Liver (tissue), 8 donors: ENCODE measurements at regions not wholly inside any gene's neighbourhood (a gene's known extent, or its start where the extent isn't known, plus 50 kb on each side); places are given as distances from the start of the nearest gene placed in this dataset.

Experiments
- DNase-seq: peaks from one replicate; pipeline ENCODE4 v3.0.0-alpha.2; 2017; ENCODE audit warnings: low spot score
- H3K27ac ChIP-seq, 2 donors: one replicate each; pipeline ENCODE4 v1.7.0; 2013; ENCODE audit warnings: inconsistent platforms in 2 of 2, low read length in 2 of 2, control low read depth in 1 of 2, low read depth in 1 of 2, mild to moderate bottlenecking in 1 of 2
- H3K27me3 ChIP-seq, 4 donors: one replicate each; pipeline versions ENCODE4 v1.6.1 to v1.7.0; 2013; ENCODE audit warnings: low read length in 3 of 4, inconsistent platforms in 1 of 4, mild to moderate bottlenecking in 1 of 4, moderate library complexity in 1 of 4; ENCODE audit not compliant: control insufficient read depth in 4 of 4, insufficient read depth in 4 of 4
- H3K36me3 ChIP-seq, 4 donors: one replicate each; pipeline versions ENCODE4 v1.6.1 to v1.7.0; 2013; ENCODE audit warnings: low read length in 3 of 4, mild to moderate bottlenecking in 3 of 4, low read depth in 1 of 4, moderate library complexity in 1 of 4; ENCODE audit not compliant: control insufficient read depth in 4 of 4, insufficient read depth in 3 of 4
- H3K4me1 ChIP-seq, 4 donors: one replicate each; pipeline versions ENCODE4 v1.6.1 to v1.7.0; 2013; ENCODE audit warnings: low read length in 3 of 4, mild to moderate bottlenecking in 3 of 4, moderate library complexity in 1 of 4; ENCODE audit not compliant: control insufficient read depth in 4 of 4, insufficient read depth in 4 of 4
- H3K4me3 ChIP-seq, 3 donors: one replicate each; pipeline versions ENCODE4 v1.6.1 to v1.7.0; 2013; ENCODE audit warnings: low read length in 3 of 3, control low read depth in 1 of 3, low read depth in 1 of 3, mild to moderate bottlenecking in 1 of 3
- H3K9ac ChIP-seq, 2 donors: one replicate each; pipeline ENCODE4 v1.7.0; 2013; ENCODE audit warnings: low read length in 2 of 2, mild to moderate bottlenecking in 2 of 2, moderate library complexity in 2 of 2, control low read depth in 1 of 2, low read depth in 1 of 2
- H3K9me3 ChIP-seq, 4 donors: one replicate each; pipeline versions ENCODE4 v1.6.1 to v1.7.0; 2013; ENCODE audit warnings: low read length in 3 of 4; ENCODE audit not compliant: control insufficient read depth in 4 of 4
- ATF3 ChIP-seq: IDR thresholded peaks from 2 replicates; pipeline ENCODE4 v1.6.1; 2016; ENCODE audit warnings: antibody characterized with exemption
- CTCF ChIP-seq: fragments of 150-350 bp; IDR thresholded peaks from 2 replicates; pipeline ENCODE4 v1.5.1; 2017; ENCODE audit warnings: improper control_type of control experiment, low read depth, low read length; ENCODE audit not compliant: missing input control
- EGR1 ChIP-seq, 2 donors: IDR thresholded peaks; 2 replicates each; pipeline ENCODE4 v1.6.1; 2016 to 2018; ENCODE audit warnings: antibody characterized with exemption in 2 of 2, low read depth in 2 of 2
- FOXA1 ChIP-seq: IDR thresholded peaks from 2 replicates; pipeline ENCODE4 v1.6.1; 2016; ENCODE audit warnings: antibody characterized with exemption
- FOXA2 ChIP-seq: IDR thresholded peaks from 2 replicates; pipeline ENCODE4 v1.6.1; 2016; ENCODE audit warnings: antibody characterized with exemption
- GABPA ChIP-seq, 2 donors: IDR thresholded peaks in 1 of 2; conservative IDR thresholded peaks in 1 of 2; 2 replicates each; pipeline ENCODE4 v1.6.1; 2016; ENCODE audit warnings: antibody characterized with exemption in 2 of 2, mild to moderate bottlenecking in 1 of 2, moderate library complexity in 1 of 2
- HNF4A ChIP-seq, 2 donors: conservative IDR thresholded peaks; 2 replicates each; pipeline ENCODE4 v1.6.1; 2016; ENCODE audit warnings: antibody characterized with exemption in 2 of 2, mild to moderate bottlenecking in 2 of 2
- HNF4G ChIP-seq: IDR thresholded peaks from 2 replicates; pipeline ENCODE4 v1.6.1; 2016; ENCODE audit warnings: antibody characterized with exemption
- JUND ChIP-seq, 2 donors: IDR thresholded peaks; 2 replicates each; pipeline ENCODE4 v1.6.1; 2016; ENCODE audit warnings: antibody characterized with exemption in 2 of 2
- MAX ChIP-seq: IDR thresholded peaks from 2 replicates; pipeline ENCODE4 v1.6.1; 2016; ENCODE audit warnings: antibody characterized with exemption
- NR2F2 ChIP-seq: IDR thresholded peaks from 2 replicates; pipeline ENCODE4 v1.6.1; 2016; ENCODE audit warnings: antibody characterized with exemption
- RAD21 ChIP-seq, 2 donors: IDR thresholded peaks; 2 replicates each; pipeline ENCODE4 v1.6.1; 2016; ENCODE audit warnings: antibody characterized with exemption in 2 of 2, mild to moderate bottlenecking in 2 of 2
- REST ChIP-seq: IDR thresholded peaks from 2 replicates; pipeline ENCODE4 v1.6.1; 2016; ENCODE audit warnings: antibody characterized with exemption, mild to moderate bottlenecking
- RXRA ChIP-seq, 2 donors: IDR thresholded peaks; 2 replicates each; pipeline ENCODE4 v1.6.1; 2017 to 2018; ENCODE audit warnings: antibody characterized with exemption in 2 of 2, mild to moderate bottlenecking in 1 of 2
- SP1 ChIP-seq: IDR thresholded peaks from 2 replicates; pipeline ENCODE4 v1.6.1; 2018; ENCODE audit warnings: antibody characterized with exemption, mild to moderate bottlenecking
- TAF1 ChIP-seq: conservative IDR thresholded peaks from 2 replicates; pipeline ENCODE4 v1.6.1; 2016; ENCODE audit warnings: antibody characterized with exemption, mild to moderate bottlenecking
- YY1 ChIP-seq: IDR thresholded peaks from 2 replicates; pipeline ENCODE4 v1.6.1; 2016; ENCODE audit warnings: antibody characterized with exemption, mild to moderate bottlenecking
- ZBTB33 ChIP-seq: IDR thresholded peaks from 2 replicates; pipeline ENCODE4 v1.6.1; 2016; ENCODE audit warnings: antibody characterized with exemption
- WGBS: extraction: QIAGEN DNeasy Blood & Tissue Kit; methylation state at CpG from one replicate; pipeline ENCODE4 v1.1.7; 2013; 5-methylcytosine and 5-hydroxymethylcytosine counted together
- donor health status: healthy.
- donor health status: healthy.
- donor health status: healthy.
- donor health status: healthy.
- donor health status: healthy.

- H3K9ac ChIP-seq: no peak overlapping the region
- no peak overlapping the region for H3K27ac ChIP-seq
- H3K4me3 ChIP-seq: no peak overlapping the region
- DNase-seq: no peak
- 95% methylated on average over 21 of the region's 21 CpGs for WGBS
- no peaks in the 10 kb centered on the region for H3K4me1 ChIP-seq
- no peak for TF ChIP-seq CTCF
- no peak for TF ChIP-seq TAF1
- no peak for TF ChIP-seq JUND (IDR thresholded peaks at IDR 0.05)
- TF ChIP-seq ATF3: no peak
- no peak for TF ChIP-seq EGR1 (IDR thresholded peaks at IDR 0.05; ENCODE audit: low read depth in 2 of 2)
- no peak for TF ChIP-seq HNF4A (conservative IDR thresholded peaks at IDR 0.05)
- no peak for TF ChIP-seq HNF4G
- no peak for TF ChIP-seq SP1
- no peak for TF ChIP-seq REST
- no peak for TF ChIP-seq RXRA (IDR thresholded peaks at IDR 0.05)
- TF ChIP-seq MAX: no peak
- no peak for TF ChIP-seq FOXA1
- no peak for TF ChIP-seq ZBTB33
- no peak for TF ChIP-seq GABPA (IDR thresholded peaks at IDR 0.05 in 1 of 2, conservative IDR thresholded peaks at IDR 0.05 in 1 of 2)
- no peak for TF ChIP-seq NR2F2
- no peak for TF ChIP-seq RAD21 (IDR thresholded peaks at IDR 0.05)
- no peak for TF ChIP-seq FOXA2
- no peak for TF ChIP-seq YY1
- no peaks in the 10 kb centered on the region for H3K27me3 ChIP-seq
- H3K9me3 ChIP-seq: no peaks in the 10 kb centered on the region
- H3K36me3 ChIP-seq: no peaks in the 10 kb centered on the region
These were observed 98.9 kb upstream of the KCNK1 start for GRCh38 chr1:233514946-233515391.

GRCh38 chr1:233516732-233517131 lies 97.2 kb upstream of the KCNK1 start:
- Histone ChIP-seq H3K9ac (no peak overlapping the region), H3K4me3 (no peak overlapping the region), H3K27ac (no peak overlapping the region), H3K27me3 (no peaks in the 10 kb centered on the region), H3K4me1 (no peaks in the 10 kb centered on the region), H3K9me3 (no peaks in the 10 kb centered on the region), H3K36me3 (no peaks in the 10 kb centered on the region)
- 81% methylated on average over 9 of the region's 9 CpGs for WGBS
- DNase-seq: no peak
- TF ChIP-seq FOXA2: no peak
- TF ChIP-seq HNF4A (conservative IDR thresholded peaks at IDR 0.05): no peak
- no peak for TF ChIP-seq REST
- TF ChIP-seq RXRA (IDR thresholded peaks at IDR 0.05): no peak
- TF ChIP-seq YY1: no peak
- no peak for TF ChIP-seq GABPA (IDR thresholded peaks at IDR 0.05 in 1 of 2, conservative IDR thresholded peaks at IDR 0.05 in 1 of 2)
- no peak for TF ChIP-seq MAX
- TF ChIP-seq EGR1 (IDR thresholded peaks at IDR 0.05; ENCODE audit: low read depth in 2 of 2): no peak
- TF ChIP-seq JUND (IDR thresholded peaks at IDR 0.05): no peak
- no peak for TF ChIP-seq RAD21 (IDR thresholded peaks at IDR 0.05)
- TF ChIP-seq TAF1: no peak
- TF ChIP-seq ZBTB33: no peak
